HCT116 (cell line): ENCODE measurements at regions not wholly inside any gene's neighbourhood (a gene's known extent, or its start where the extent isn't known, plus 50 kb on each side); places are given as distances from the start of the nearest gene placed in this dataset.

Experiments used
- CTCF ChIP-seq, 3 experiments: fragments of 200-600 bp in 1 of 3; sonication (generic) in 1 of 3; IDR thresholded peaks in 2 of 3; conservative IDR thresholded peaks in 1 of 3; 2 replicates each; pipeline ENCODE4 v1.5.1; 2012 to 2017; ENCODE audit warnings: low read depth in 2 of 3, low read length in 2 of 3, antibody characterized with exemption in 1 of 3, borderline replicate concordance in 1 of 3, control low read depth in 1 of 3, mild to moderate bottlenecking in 1 of 3, mixed read lengths in 1 of 3, mixed run types in 1 of 3, moderate library complexity in 1 of 3; ENCODE audit not compliant: insufficient read depth in 1 of 3
- EZH2 ChIP-seq: fragments of 200-600 bp; sonication (generic); IDR thresholded peaks from 2 replicates; pipeline ENCODE4 v1.6.1; 2017; ENCODE audit warnings: antibody characterized with exemption, mixed run types
- REST ChIP-seq: IDR thresholded peaks from 2 replicates; pipeline ENCODE4 v1.6.1; 2012; ENCODE audit warnings: low read depth
- YY1 ChIP-seq: IDR thresholded peaks from 2 replicates; pipeline ENCODE4 v1.6.1; 2011; ENCODE audit warnings: low read length, low read depth, moderate library complexity, mild to moderate bottlenecking; ENCODE audit not compliant: insufficient replicate concordance; ENCODE audit errors: extremely low read depth

- TF ChIP-seq CTCF (IDR thresholded peaks at IDR 0.05 in 2 of 3, conservative IDR thresholded peaks at IDR 0.05 in 1 of 3; ENCODE audit: borderline replicate concordance in 1 of 3, insufficient read depth in 1 of 3, low read depth in 2 of 3, low read length in 2 of 3) (no peak), EZH2 (no peak), REST (no peak), YY1 (no peak)
These were observed 59.6 kb downstream of the HAPSTR1 start for GRCh38 chr16:9151074-9151473.
